GM23338 (cell line): ENCODE measurements at regions not wholly inside any gene's neighbourhood (a gene's known extent, or its start where the extent isn't known, plus 50 kb on each side); places are given as distances from the start of the nearest gene placed in this dataset.

Source experiments
- ATAC-seq: fragments of 200-7000 bp; cut with Tn5 transposase; 3 replicates; pipeline ENCODE4 v1.9.1; 2020
- DNase-seq: peaks from one replicate; pipeline ENCODE4 v3.0.0-alpha.2; 2015; ENCODE audit warnings: low spot score
- H2AFZ ChIP-seq: fragments of 200-600 bp; sonication (generic); 2 replicates; pipeline ENCODE4 v1.8.0; 2016; ENCODE audit warnings: antibody characterized with exemption, mild to moderate bottlenecking, moderate library complexity
- H3F3A ChIP-seq: fragments of 200-600 bp; sonication (generic); replicated peaks from 2 replicates; pipeline ENCODE4 v1.8.0; 2017; ENCODE audit warnings: antibody characterized with exemption, mixed run types, low read depth
- H3K27ac ChIP-seq: fragments of 200-600 bp; sonication (generic); 2 replicates; pipeline ENCODE4 v1.6.1; 2016; ENCODE audit warnings: low read depth
- H3K27me3 ChIP-seq: fragments of 200-600 bp; sonication (generic); 2 replicates; pipeline ENCODE4 v1.8.0; 2016; ENCODE audit warnings: mild to moderate bottlenecking, mixed run types, moderate library complexity; ENCODE audit not compliant: insufficient read depth
- H3K36me3 ChIP-seq: fragments of 200-600 bp; sonication (generic); 2 replicates; pipeline ENCODE4 v1.8.0; 2016; ENCODE audit warnings: mild to moderate bottlenecking; ENCODE audit not compliant: insufficient read depth
- H3K4me1 ChIP-seq: fragments of 200-600 bp; sonication (generic); 2 replicates; pipeline ENCODE4 v1.8.0; 2016; ENCODE audit warnings: mild to moderate bottlenecking, moderate library complexity; ENCODE audit not compliant: insufficient read depth
- H3K4me2 ChIP-seq: fragments of 200-600 bp; sonication (generic); 2 replicates; pipeline ENCODE4 v1.7.1; 2017; ENCODE audit warnings: mixed run types
- H3K4me3 ChIP-seq: fragments of 200-600 bp; sonication (generic); 2 replicates; pipeline ENCODE4 v1.6.1; 2016; ENCODE audit warnings: mixed run types
- H3K79me2 ChIP-seq: fragments of 200-600 bp; sonication (generic); replicated peaks from 2 replicates; pipeline ENCODE4 v1.8.0; 2017; ENCODE audit warnings: mild to moderate bottlenecking; ENCODE audit not compliant: insufficient read depth
- H3K9me2 ChIP-seq: fragments of 200-600 bp; sonication (generic); 2 replicates; pipeline ENCODE4 v1.8.0; 2017; ENCODE audit not compliant: insufficient read depth
- H4K20me1 ChIP-seq: fragments of 200-600 bp; sonication (generic); replicated peaks from 2 replicates; pipeline ENCODE4 v1.8.0; 2017; ENCODE audit warnings: mild to moderate bottlenecking; ENCODE audit not compliant: insufficient read depth
- H3K27ac Mint-ChIP-seq: 2 replicates; pipeline ENCODE4 v1.8.0; 2020; ENCODE audit warnings: inconsistent platforms, mild to moderate bottlenecking, moderate library complexity, mixed read lengths
- H3K27me3 Mint-ChIP-seq: 3 replicates; pipeline ENCODE4 v1.8.0; 2022; ENCODE audit warnings: low read depth, mild to moderate bottlenecking, moderate library complexity, mixed read lengths, inconsistent platforms; ENCODE audit not compliant: insufficient read depth, poor library complexity
- H3K36me3 Mint-ChIP-seq: 3 replicates; pipeline ENCODE4 v1.8.0; 2021; ENCODE audit warnings: low read depth, mild to moderate bottlenecking, inconsistent platforms, moderate library complexity, mixed read lengths
- H3K4me1 Mint-ChIP-seq: 3 replicates; pipeline ENCODE4 v1.8.0; 2020; ENCODE audit warnings: mild to moderate bottlenecking, inconsistent platforms, mixed read lengths
- H3K4me3 Mint-ChIP-seq: 3 replicates; pipeline ENCODE4 v1.8.0; 2021; ENCODE audit warnings: moderate library complexity, mild to moderate bottlenecking, inconsistent platforms, mixed read lengths
- H3K9me3 Mint-ChIP-seq: 3 replicates; pipeline ENCODE4 v1.8.0; 2020; ENCODE audit warnings: moderate library complexity, mild to moderate bottlenecking, inconsistent platforms, mixed read lengths
- CREB1 ChIP-seq: fragments of 250-450 bp; sonication (Bioruptor Pico); IDR thresholded peaks from 2 replicates; pipeline ENCODE4 v1.5.0; 2020; ENCODE audit warnings: low read depth, mild to moderate bottlenecking, moderate library complexity
- EZH2 ChIP-seq: fragments of 200-600 bp; sonication (generic); IDR thresholded peaks from one replicate; pipeline ENCODE4 v1.8.0; 2017; ENCODE audit warnings: antibody characterized with exemption, mild to moderate bottlenecking, low read depth; ENCODE audit not compliant: unreplicated experiment
- POLR2AphosphoS5 ChIP-seq: IDR thresholded peaks from 2 replicates; pipeline ENCODE4 v1.6.1; 2016; ENCODE audit warnings: antibody characterized with exemption, low read depth
- REST ChIP-seq: IDR thresholded peaks from one replicate; pipeline ENCODE4 v1.6.1; 2018; ENCODE audit warnings: antibody characterized with exemption; ENCODE audit not compliant: unreplicated experiment
- STAT1 ChIP-seq: IDR thresholded peaks from one replicate; pipeline ENCODE4 v1.6.1; 2016; ENCODE audit warnings: antibody characterized with exemption; ENCODE audit not compliant: unreplicated experiment
- ZNF114 ChIP-seq: fragments of 250-450 bp; sonication (Bioruptor Pico); IDR thresholded peaks from 2 replicates; pipeline ENCODE4 v1.5.0; 2020; ENCODE audit warnings: mild to moderate bottlenecking, moderate library complexity
- TF ChIP-seq, protein P1 (sequence below), 2 experiments: fragments of 200-600 bp in 1 of 2; sonication (generic) in 1 of 2; conservative IDR thresholded peaks; 2 replicates each; pipeline versions ENCODE4 v1.5.1 to v1.6.1; 2016 to 2017; ENCODE audit warnings: antibody characterized with exemption in 2 of 2, low read depth in 2 of 2, mild to moderate bottlenecking in 2 of 2, moderate library complexity in 1 of 2
- TF ChIP-seq, protein P2 (sequence below): IDR thresholded peaks from 2 replicates; pipeline ENCODE4 v1.6.1; 2016; ENCODE audit warnings: antibody characterized with exemption
- TF ChIP-seq, protein P3 (sequence below): fragments of 250-450 bp; sonication (Bioruptor Pico); IDR thresholded peaks from 2 replicates; pipeline ENCODE4 v1.5.0; 2020; ENCODE audit warnings: mild to moderate bottlenecking, moderate library complexity

GRCh38 chr18:67969458-67969857, 452.9 kb upstream of the DSEL start:
- Histone ChIP-seq H3K4me2 (no peak overlapping the region), H3K4me1 (no peaks in the 10 kb centered on the region), H3K4me3 (no peak overlapping the region), H4K20me1 (no peaks in the 10 kb centered on the region), H2AFZ (no peak overlapping the region), H3K9me2 (no peaks in the 10 kb centered on the region), H3K27me3 (no peaks in the 10 kb centered on the region), H3K36me3 (no peaks in the 10 kb centered on the region), H3K79me2 (no peaks in the 10 kb centered on the region), H3K27ac (no peak overlapping the region), H3F3A (no peaks in the 10 kb centered on the region)
- no peaks in the 10 kb centered on the region for H3K27me3 Mint-ChIP-seq
- no peak overlapping the region for H3K4me3 Mint-ChIP-seq
- H3K27ac Mint-ChIP-seq, result no peak overlapping the region
- ATAC-seq (no peak), DNase-seq (no peak)
- no peak for TF ChIP-seq EZH2
- TF ChIP-seq, protein P1, sequence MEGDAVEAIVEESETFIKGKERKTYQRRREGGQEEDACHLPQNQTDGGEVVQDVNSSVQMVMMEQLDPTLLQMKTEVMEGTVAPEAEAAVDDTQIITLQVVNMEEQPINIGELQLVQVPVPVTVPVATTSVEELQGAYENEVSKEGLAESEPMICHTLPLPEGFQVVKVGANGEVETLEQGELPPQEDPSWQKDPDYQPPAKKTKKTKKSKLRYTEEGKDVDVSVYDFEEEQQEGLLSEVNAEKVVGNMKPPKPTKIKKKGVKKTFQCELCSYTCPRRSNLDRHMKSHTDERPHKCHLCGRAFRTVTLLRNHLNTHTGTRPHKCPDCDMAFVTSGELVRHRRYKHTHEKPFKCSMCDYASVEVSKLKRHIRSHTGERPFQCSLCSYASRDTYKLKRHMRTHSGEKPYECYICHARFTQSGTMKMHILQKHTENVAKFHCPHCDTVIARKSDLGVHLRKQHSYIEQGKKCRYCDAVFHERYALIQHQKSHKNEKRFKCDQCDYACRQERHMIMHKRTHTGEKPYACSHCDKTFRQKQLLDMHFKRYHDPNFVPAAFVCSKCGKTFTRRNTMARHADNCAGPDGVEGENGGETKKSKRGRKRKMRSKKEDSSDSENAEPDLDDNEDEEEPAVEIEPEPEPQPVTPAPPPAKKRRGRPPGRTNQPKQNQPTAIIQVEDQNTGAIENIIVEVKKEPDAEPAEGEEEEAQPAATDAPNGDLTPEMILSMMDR (conservative IDR thresholded peaks at IDR 0.05; ENCODE audit: low read depth in 2 of 2), result no peak
- TF ChIP-seq POLR2AphosphoS5, result no peak
- TF ChIP-seq, protein P2, sequence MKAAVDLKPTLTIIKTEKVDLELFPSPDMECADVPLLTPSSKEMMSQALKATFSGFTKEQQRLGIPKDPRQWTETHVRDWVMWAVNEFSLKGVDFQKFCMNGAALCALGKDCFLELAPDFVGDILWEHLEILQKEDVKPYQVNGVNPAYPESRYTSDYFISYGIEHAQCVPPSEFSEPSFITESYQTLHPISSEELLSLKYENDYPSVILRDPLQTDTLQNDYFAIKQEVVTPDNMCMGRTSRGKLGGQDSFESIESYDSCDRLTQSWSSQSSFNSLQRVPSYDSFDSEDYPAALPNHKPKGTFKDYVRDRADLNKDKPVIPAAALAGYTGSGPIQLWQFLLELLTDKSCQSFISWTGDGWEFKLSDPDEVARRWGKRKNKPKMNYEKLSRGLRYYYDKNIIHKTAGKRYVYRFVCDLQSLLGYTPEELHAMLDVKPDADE, result no peak
- no peaks in the 10 kb centered on the region for H3K36me3 Mint-ChIP-seq
- H3K9me3 Mint-ChIP-seq, result no peaks in the 10 kb centered on the region
- no peaks in the 10 kb centered on the region for H3K4me1 Mint-ChIP-seq

DNA sequence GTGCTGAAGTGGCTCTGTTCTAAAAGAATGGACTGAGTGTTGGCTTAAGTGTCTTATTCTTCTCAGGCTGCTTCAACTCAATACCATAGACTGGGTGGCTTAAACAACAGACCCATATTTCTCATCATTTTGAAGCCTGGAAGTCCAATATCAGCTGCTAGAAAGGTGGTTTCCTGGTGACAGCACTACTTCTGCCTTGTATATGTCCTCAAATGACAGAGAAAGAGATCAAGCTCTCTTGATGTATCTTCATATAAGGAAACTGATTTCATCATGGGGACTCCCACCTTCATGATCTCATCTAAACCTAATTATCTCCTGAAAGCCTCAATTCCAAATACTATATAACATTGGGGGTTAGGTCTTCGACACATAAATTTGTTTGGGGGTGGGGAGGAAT, 449.7 kb upstream of the DSEL start:
- H3K9me3 Mint-ChIP-seq, result no peaks in the 10 kb centered on the region
- no peak overlapping the region for H3K4me2 ChIP-seq
- no peaks in the 10 kb centered on the region for H3K4me1 ChIP-seq
- H3K36me3 Mint-ChIP-seq, result no peaks in the 10 kb centered on the region
- no peaks in the 10 kb centered on the region for H4K20me1 ChIP-seq
- DNase-seq (no peak), ATAC-seq (no peak)
- H3K27ac ChIP-seq, result no peak overlapping the region
- no peaks in the 10 kb centered on the region for H3K79me2 ChIP-seq
- no peaks in the 10 kb centered on the region for H3K36me3 ChIP-seq
- no peaks in the 10 kb centered on the region for H3K9me2 ChIP-seq
- H3K27me3 Mint-ChIP-seq, result no peaks in the 10 kb centered on the region
- no peaks in the 10 kb centered on the region for H3F3A ChIP-seq
- H3K4me1 Mint-ChIP-seq, result no peaks in the 10 kb centered on the region
- no peaks in the 10 kb centered on the region for H3K27me3 ChIP-seq
- H3K4me3 ChIP-seq, result no peak overlapping the region
- H3K4me3 Mint-ChIP-seq, result no peak overlapping the region
- H2AFZ ChIP-seq, result no peak overlapping the region
- H3K27ac Mint-ChIP-seq, result no peak overlapping the region
- no peak for TF ChIP-seq REST
- TF ChIP-seq CREB1 (CRISPR knock-in tag), result no peak
- no peak for TF ChIP-seq ZNF114 (CRISPR knock-in tag)
- TF ChIP-seq, protein P3, sequence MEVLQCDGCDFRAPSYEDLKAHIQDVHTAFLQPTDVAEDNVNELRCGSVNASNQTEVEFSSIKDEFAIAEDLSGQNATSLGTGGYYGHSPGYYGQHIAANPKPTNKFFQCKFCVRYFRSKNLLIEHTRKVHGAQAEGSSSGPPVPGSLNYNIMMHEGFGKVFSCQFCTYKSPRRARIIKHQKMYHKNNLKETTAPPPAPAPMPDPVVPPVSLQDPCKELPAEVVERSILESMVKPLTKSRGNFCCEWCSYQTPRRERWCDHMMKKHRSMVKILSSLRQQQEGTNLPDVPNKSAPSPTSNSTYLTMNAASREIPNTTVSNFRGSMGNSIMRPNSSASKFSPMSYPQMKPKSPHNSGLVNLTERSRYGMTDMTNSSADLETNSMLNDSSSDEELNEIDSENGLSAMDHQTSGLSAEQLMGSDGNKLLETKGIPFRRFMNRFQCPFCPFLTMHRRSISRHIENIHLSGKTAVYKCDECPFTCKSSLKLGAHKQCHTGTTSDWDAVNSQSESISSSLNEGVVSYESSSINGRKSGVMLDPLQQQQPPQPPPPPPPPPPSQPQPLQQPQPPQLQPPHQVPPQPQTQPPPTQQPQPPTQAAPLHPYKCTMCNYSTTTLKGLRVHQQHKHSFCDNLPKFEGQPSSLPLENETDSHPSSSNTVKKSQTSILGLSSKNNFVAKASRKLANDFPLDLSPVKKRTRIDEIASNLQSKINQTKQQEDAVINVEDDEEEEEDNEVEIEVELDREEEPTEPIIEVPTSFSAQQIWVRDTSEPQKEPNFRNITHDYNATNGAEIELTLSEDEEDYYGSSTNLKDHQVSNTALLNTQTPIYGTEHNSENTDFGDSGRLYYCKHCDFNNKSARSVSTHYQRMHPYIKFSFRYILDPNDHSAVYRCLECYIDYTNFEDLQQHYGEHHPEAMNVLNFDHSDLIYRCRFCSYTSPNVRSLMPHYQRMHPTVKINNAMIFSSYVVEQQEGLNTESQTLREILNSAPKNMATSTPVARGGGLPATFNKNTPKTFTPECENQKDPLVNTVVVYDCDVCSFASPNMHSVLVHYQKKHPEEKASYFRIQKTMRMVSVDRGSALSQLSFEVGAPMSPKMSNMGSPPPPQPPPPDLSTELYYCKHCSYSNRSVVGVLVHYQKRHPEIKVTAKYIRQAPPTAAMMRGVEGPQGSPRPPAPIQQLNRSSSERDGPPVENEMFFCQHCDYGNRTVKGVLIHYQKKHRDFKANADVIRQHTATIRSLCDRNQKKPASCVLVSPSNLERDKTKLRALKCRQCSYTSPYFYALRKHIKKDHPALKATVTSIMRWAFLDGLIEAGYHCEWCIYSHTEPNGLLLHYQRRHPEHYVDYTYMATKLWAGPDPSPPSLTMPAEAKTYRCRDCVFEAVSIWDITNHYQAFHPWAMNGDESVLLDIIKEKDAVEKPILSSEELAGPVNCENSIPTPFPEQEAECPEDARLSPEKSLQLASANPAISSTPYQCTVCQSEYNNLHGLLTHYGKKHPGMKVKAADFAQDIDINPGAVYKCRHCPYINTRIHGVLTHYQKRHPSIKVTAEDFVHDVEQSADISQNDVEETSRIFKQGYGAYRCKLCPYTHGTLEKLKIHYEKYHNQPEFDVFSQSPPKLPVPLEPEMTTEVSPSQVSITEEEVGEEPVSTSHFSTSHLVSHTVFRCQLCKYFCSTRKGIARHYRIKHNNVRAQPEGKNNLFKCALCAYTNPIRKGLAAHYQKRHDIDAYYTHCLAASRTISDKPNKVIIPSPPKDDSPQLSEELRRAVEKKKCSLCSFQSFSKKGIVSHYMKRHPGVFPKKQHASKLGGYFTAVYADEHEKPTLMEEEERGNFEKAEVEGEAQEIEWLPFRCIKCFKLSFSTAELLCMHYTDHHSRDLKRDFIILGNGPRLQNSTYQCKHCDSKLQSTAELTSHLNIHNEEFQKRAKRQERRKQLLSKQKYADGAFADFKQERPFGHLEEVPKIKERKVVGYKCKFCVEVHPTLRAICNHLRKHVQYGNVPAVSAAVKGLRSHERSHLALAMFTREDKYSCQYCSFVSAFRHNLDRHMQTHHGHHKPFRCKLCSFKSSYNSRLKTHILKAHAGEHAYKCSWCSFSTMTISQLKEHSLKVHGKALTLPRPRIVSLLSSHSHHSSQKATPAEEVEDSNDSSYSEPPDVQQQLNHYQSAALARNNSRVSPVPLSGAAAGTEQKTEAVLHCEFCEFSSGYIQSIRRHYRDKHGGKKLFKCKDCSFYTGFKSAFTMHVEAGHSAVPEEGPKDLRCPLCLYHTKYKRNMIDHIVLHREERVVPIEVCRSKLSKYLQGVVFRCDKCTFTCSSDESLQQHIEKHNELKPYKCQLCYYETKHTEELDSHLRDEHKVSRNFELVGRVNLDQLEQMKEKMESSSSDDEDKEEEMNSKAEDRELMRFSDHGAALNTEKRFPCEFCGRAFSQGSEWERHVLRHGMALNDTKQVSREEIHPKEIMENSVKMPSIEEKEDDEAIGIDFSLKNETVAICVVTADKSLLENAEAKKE (CRISPR knock-in tag), result no peak
- TF ChIP-seq STAT1, result no peak
